Suprapubic skin (tissue), 4 donors: ENCODE measurements at regions not wholly inside any gene's neighbourhood (a gene's known extent, or its start where the extent isn't known, plus 50 kb on each side); places are given as distances from the start of the nearest gene placed in this dataset.

ENCODE experiments used
- EP300 ChIP-seq: sonication (generic); formaldehyde crosslinking; IDR thresholded peaks from one replicate; pipeline ENCODE4 v1.6.1; 2017; ENCODE audit warnings: antibody characterized with exemption
- POLR2A ChIP-seq, 2 donors: fragments of 450-650 bp; IDR thresholded peaks; one replicate each; pipeline ENCODE4 v1.6.1; 2017; ENCODE audit warnings: antibody characterized with exemption in 2 of 2, mild to moderate bottlenecking in 2 of 2, moderate library complexity in 2 of 2
- POLR2AphosphoS5 ChIP-seq, 3 donors: sonication (generic); formaldehyde crosslinking; IDR thresholded peaks; one replicate each; pipeline ENCODE4 v1.6.1; 2017; ENCODE audit warnings: antibody characterized with exemption in 3 of 3
- TF ChIP-seq, protein P1 (sequence below), 2 donors: fragments of 200-600 bp in 1 of 2; fragments of 450-650 bp in 1 of 2; sonication (generic) in 1 of 2; IDR thresholded peaks; one replicate each; pipeline ENCODE4 v1.5.1; 2016 to 2019; ENCODE audit warnings: antibody characterized with exemption in 2 of 2, mild to moderate bottlenecking in 1 of 2, moderate library complexity in 1 of 2

DNA sequence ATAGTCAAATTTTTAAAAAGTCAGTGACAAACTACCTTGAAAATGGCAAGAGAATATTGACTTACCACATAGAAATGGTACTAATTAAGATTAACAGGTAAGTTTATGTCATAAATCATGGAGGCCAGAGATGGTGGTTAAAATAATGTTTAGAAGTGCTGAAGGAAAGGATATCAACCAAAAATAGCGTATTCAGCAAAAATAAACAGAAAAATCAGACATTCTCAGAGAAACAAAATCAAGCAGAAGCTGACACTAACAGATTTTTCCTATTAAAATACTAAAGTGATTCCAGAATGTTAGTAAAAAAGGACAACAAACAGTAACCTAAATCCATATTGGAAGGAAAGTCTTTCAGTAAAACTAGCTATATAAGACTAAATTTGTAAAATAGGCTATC, 959.9 kb upstream of the CDH10 start:
- TF ChIP-seq, protein P1, sequence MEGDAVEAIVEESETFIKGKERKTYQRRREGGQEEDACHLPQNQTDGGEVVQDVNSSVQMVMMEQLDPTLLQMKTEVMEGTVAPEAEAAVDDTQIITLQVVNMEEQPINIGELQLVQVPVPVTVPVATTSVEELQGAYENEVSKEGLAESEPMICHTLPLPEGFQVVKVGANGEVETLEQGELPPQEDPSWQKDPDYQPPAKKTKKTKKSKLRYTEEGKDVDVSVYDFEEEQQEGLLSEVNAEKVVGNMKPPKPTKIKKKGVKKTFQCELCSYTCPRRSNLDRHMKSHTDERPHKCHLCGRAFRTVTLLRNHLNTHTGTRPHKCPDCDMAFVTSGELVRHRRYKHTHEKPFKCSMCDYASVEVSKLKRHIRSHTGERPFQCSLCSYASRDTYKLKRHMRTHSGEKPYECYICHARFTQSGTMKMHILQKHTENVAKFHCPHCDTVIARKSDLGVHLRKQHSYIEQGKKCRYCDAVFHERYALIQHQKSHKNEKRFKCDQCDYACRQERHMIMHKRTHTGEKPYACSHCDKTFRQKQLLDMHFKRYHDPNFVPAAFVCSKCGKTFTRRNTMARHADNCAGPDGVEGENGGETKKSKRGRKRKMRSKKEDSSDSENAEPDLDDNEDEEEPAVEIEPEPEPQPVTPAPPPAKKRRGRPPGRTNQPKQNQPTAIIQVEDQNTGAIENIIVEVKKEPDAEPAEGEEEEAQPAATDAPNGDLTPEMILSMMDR (IDR thresholded peaks at IDR 0.05), result no peak
- TF ChIP-seq POLR2AphosphoS5 (IDR thresholded peaks at IDR 0.05) (no peak), POLR2A (IDR thresholded peaks at IDR 0.05) (no peak), EP300 (no peak)
